ENCODE measurements at regions not wholly inside any gene's neighbourhood (a gene's known extent, or its start where the extent isn't known, plus 50 kb on each side); places are given as distances from the start of the nearest gene placed in this dataset.
"Not testable (repeated sequence)": the region's sequence is repeated elsewhere in the genome, so short reads cannot be mapped to it uniquely, and the experiment has no call there.

- not testable (repeated sequence) for H3K4me1 ChIP-seq (ENCODE audit: control insufficient read depth, insufficient read depth, low read length); H3K36me3 ChIP-seq (ENCODE audit: control insufficient read depth, insufficient read depth, low read length); H3K4me3 ChIP-seq (ENCODE audit: low read length); H3K27me3 ChIP-seq (ENCODE audit: control insufficient read depth, insufficient read depth, low read length); H3K9me3 ChIP-seq (ENCODE audit: control insufficient read depth, low read length); H3K9ac ChIP-seq (ENCODE audit: low read length)
These were observed 532.8 kb upstream of the NRP1 start for GRCh38 chr10:33867199-33867789.

GRCh38 chr10:33863352-33863751, 528.9 kb upstream of the NRP1 start:
- Histone ChIP-seq H3K9ac (ENCODE audit: low read length) (no peak overlapping the region), H3K27me3 (ENCODE audit: control insufficient read depth, insufficient read depth, low read length) (peaks cover 3% of the 10 kb centered on the region), H3K9me3 (ENCODE audit: control insufficient read depth, low read length) (no peaks in the 10 kb centered on the region), H3K4me3 (ENCODE audit: low read length) (no peak overlapping the region), H3K36me3 (ENCODE audit: control insufficient read depth, insufficient read depth, low read length) (no peaks in the 10 kb centered on the region), H3K4me1 (ENCODE audit: control insufficient read depth, insufficient read depth, low read length) (peaks cover 3% of the 10 kb centered on the region)

- Histone ChIP-seq H3K9me3 (ENCODE audit: control insufficient read depth, low read length) (no peaks in the 10 kb centered on the region), H3K27me3 (ENCODE audit: control insufficient read depth, insufficient read depth, low read length) (peaks cover 3% of the 10 kb centered on the region), H3K9ac (ENCODE audit: low read length) (no peak overlapping the region)
These were observed 528.2 kb upstream of the NRP1 start for GRCh38 chr10:33862536-33863105.

GRCh38 chr10:33861833-33862232, 527.4 kb upstream of the NRP1 start:
- Histone ChIP-seq H3K4me3 (ENCODE audit: low read length) (no peak overlapping the region), H3K36me3 (ENCODE audit: control insufficient read depth, insufficient read depth, low read length) (no peaks in the 10 kb centered on the region), H3K9ac (ENCODE audit: low read length) (no peak overlapping the region), H3K27me3 (ENCODE audit: control insufficient read depth, insufficient read depth, low read length) (peaks cover 3% of the 10 kb centered on the region), H3K4me1 (ENCODE audit: control insufficient read depth, insufficient read depth, low read length) (peaks cover 3% of the 10 kb centered on the region), H3K9me3 (ENCODE audit: control insufficient read depth, low read length) (no peaks in the 10 kb centered on the region)

More at GRCh38 chr10:33862536-33863105, 528.2 kb upstream of the NRP1 start:
- Histone ChIP-seq H3K4me1 (ENCODE audit: control insufficient read depth, insufficient read depth, low read length) (peaks cover 3% of the 10 kb centered on the region), H3K36me3 (ENCODE audit: control insufficient read depth, insufficient read depth, low read length) (no peaks in the 10 kb centered on the region), H3K4me3 (ENCODE audit: low read length) (no peak overlapping the region)

- Histone ChIP-seq H3K9ac (ENCODE audit: low read length) (no peak overlapping the region), H3K4me1 (ENCODE audit: control insufficient read depth, insufficient read depth, low read length) (peaks cover 3% of the 10 kb centered on the region), H3K9me3 (ENCODE audit: control insufficient read depth, low read length) (no peaks in the 10 kb centered on the region), H3K36me3 (ENCODE audit: control insufficient read depth, insufficient read depth, low read length) (no peaks in the 10 kb centered on the region), H3K27me3 (ENCODE audit: control insufficient read depth, insufficient read depth, low read length) (peaks cover 3% of the 10 kb centered on the region), H3K4me3 (ENCODE audit: low read length) (no peak overlapping the region)
These were observed 526.7 kb upstream of the NRP1 start for GRCh38 chr10:33861016-33861704.

- Histone ChIP-seq H3K27me3 (ENCODE audit: control insufficient read depth, insufficient read depth, low read length) (peaks cover 3% of the 10 kb centered on the region), H3K9ac (ENCODE audit: low read length) (no peak overlapping the region), H3K4me3 (ENCODE audit: low read length) (no peak overlapping the region), H3K9me3 (ENCODE audit: control insufficient read depth, low read length) (no peaks in the 10 kb centered on the region), H3K4me1 (ENCODE audit: control insufficient read depth, insufficient read depth, low read length) (peaks cover 3% of the 10 kb centered on the region), H3K36me3 (ENCODE audit: control insufficient read depth, insufficient read depth, low read length) (no peaks in the 10 kb centered on the region)
These were observed 526.1 kb upstream of the NRP1 start for GRCh38 chr10:33860552-33860951.

GRCh38 chr10:33859319-33860022, 525.0 kb upstream of the NRP1 start:
- Histone ChIP-seq H3K36me3 (ENCODE audit: control insufficient read depth, insufficient read depth, low read length) (no peaks in the 10 kb centered on the region), H3K9me3 (ENCODE audit: control insufficient read depth, low read length) (no peaks in the 10 kb centered on the region), H3K27me3 (ENCODE audit: control insufficient read depth, insufficient read depth, low read length) (peaks cover 3% of the 10 kb centered on the region), H3K4me3 (ENCODE audit: low read length) (no peak overlapping the region), H3K4me1 (ENCODE audit: control insufficient read depth, insufficient read depth, low read length) (peaks cover 3% of the 10 kb centered on the region), H3K9ac (ENCODE audit: low read length) (no peak overlapping the region)

GRCh38 chr10:33858326-33858725, 523.9 kb upstream of the NRP1 start:
- Histone ChIP-seq H3K4me3 (ENCODE audit: low read length) (no peak overlapping the region), H3K9ac (ENCODE audit: low read length) (no peak overlapping the region), H3K9me3 (ENCODE audit: control insufficient read depth, low read length) (no peaks in the 10 kb centered on the region), H3K36me3 (ENCODE audit: control insufficient read depth, insufficient read depth, low read length) (no peaks in the 10 kb centered on the region), H3K4me1 (ENCODE audit: control insufficient read depth, insufficient read depth, low read length) (peaks cover 3% of the 10 kb centered on the region), H3K27me3 (ENCODE audit: control insufficient read depth, insufficient read depth, low read length) (peaks cover 3% of the 10 kb centered on the region)

GRCh38 chr10:33853221-33853620, 518.8 kb upstream of the NRP1 start:
- H3K27me3 ChIP-seq (ENCODE audit: control insufficient read depth, insufficient read depth, low read length); H3K9me3 ChIP-seq (ENCODE audit: control insufficient read depth, low read length); H3K36me3 ChIP-seq (ENCODE audit: control insufficient read depth, insufficient read depth, low read length); H3K4me1 ChIP-seq (ENCODE audit: control insufficient read depth, insufficient read depth, low read length); H3K9ac ChIP-seq (ENCODE audit: low read length); H3K4me3 ChIP-seq (ENCODE audit: low read length): not testable (repeated sequence)

- Histone ChIP-seq H3K4me3 (ENCODE audit: low read length) (no peak overlapping the region), H3K9ac (ENCODE audit: low read length) (no peak overlapping the region), H3K27me3 (ENCODE audit: control insufficient read depth, insufficient read depth, low read length) (no peaks in the 10 kb centered on the region), H3K9me3 (ENCODE audit: control insufficient read depth, low read length) (no peaks in the 10 kb centered on the region), H3K36me3 (ENCODE audit: control insufficient read depth, insufficient read depth, low read length) (no peaks in the 10 kb centered on the region), H3K4me1 (ENCODE audit: control insufficient read depth, insufficient read depth, low read length) (no peaks in the 10 kb centered on the region)
These were observed 508.9 kb upstream of the NRP1 start for GRCh38 chr10:33843379-33843778.

- no peaks in the 10 kb centered on the region for H3K27me3 ChIP-seq (ENCODE audit: control insufficient read depth, insufficient read depth, low read length)
- H3K9me3 ChIP-seq (ENCODE audit: control insufficient read depth, low read length) = no peaks in the 10 kb centered on the region
- no peak overlapping the region for H3K9ac ChIP-seq (ENCODE audit: low read length)
- H3K4me1 ChIP-seq (ENCODE audit: control insufficient read depth, insufficient read depth, low read length) = no peaks in the 10 kb centered on the region
- no peaks in the 10 kb centered on the region for H3K36me3 ChIP-seq (ENCODE audit: control insufficient read depth, insufficient read depth, low read length)
- no peak overlapping the region for H3K4me3 ChIP-seq (ENCODE audit: low read length)
These were observed 507.2 kb upstream of the NRP1 start for GRCh38 chr10:33841678-33842077.

GRCh38 chr10:33838731-33839130, 504.3 kb upstream of the NRP1 start:
- Histone ChIP-seq H3K36me3 (ENCODE audit: control insufficient read depth, insufficient read depth, low read length) (no peaks in the 10 kb centered on the region), H3K4me3 (ENCODE audit: low read length) (no peak overlapping the region), H3K4me1 (ENCODE audit: control insufficient read depth, insufficient read depth, low read length) (no peaks in the 10 kb centered on the region), H3K27me3 (ENCODE audit: control insufficient read depth, insufficient read depth, low read length) (no peaks in the 10 kb centered on the region), H3K9me3 (ENCODE audit: control insufficient read depth, low read length) (no peaks in the 10 kb centered on the region), H3K9ac (ENCODE audit: low read length) (no peak overlapping the region)

All from mucosa of stomach (tissue), 1 donor.